Activated T-helper 2 cell treated with anti-CD3 and anti-CD28 coated beads, Interferon-gamma antibody, Interleukin-2, Interleukin-4, amounts not matched to agents 10 μg/mL and 5 μg/mL and 100 μg/mL, durations not matched to agents 14 hours and 24 hours and 36 hours (primary cell): ENCODE measurements at regions not wholly inside any gene's neighbourhood (a gene's known extent, or its start where the extent isn't known, plus 50 kb on each side); places are given as distances from the start of the nearest gene placed in this dataset.
"Not testable (repeated sequence)": the region's sequence is repeated elsewhere in the genome, so short reads cannot be mapped to it uniquely, and the experiment has no call there.

Experiments
- DNase-seq: peaks from one replicate; pipeline ENCODE4 v3.0.0; 2021; ENCODE audit warnings: low spot score
- H3K27ac Mint-ChIP-seq: one replicate; pipeline ENCODE4 v1.8.0; 2021; ENCODE audit warnings: mixed read lengths
- H3K27me3 Mint-ChIP-seq: one replicate; pipeline ENCODE4 v1.8.0; 2021; ENCODE audit warnings: low read depth, mixed read lengths
- H3K36me3 Mint-ChIP-seq: one replicate; pipeline ENCODE4 v1.8.0; 2021; ENCODE audit warnings: low read depth, mixed read lengths
- H3K4me1 Mint-ChIP-seq: one replicate; pipeline ENCODE4 v1.8.0; 2021; ENCODE audit warnings: low read depth, mixed read lengths
- H3K4me3 Mint-ChIP-seq: one replicate; pipeline ENCODE4 v1.8.0; 2021; ENCODE audit warnings: low read depth, mild to moderate bottlenecking, moderate library complexity, mixed read lengths
- H3K9me3 Mint-ChIP-seq: one replicate; pipeline ENCODE4 v1.8.0; 2021; ENCODE audit warnings: mixed read lengths
- intact Hi-C: fragments of 100-400 bp; cut with micrococcal nuclease; formaldehyde crosslinking; loops from one replicate; pipeline ENCODE4 v1.15.1; 2023

- no peak for DNase-seq
- H3K27me3 Mint-ChIP-seq = peaks cover 4% of the 10 kb centered on the region
- peaks cover 20% of the 10 kb centered on the region for H3K9me3 Mint-ChIP-seq
- intact Hi-C loops = loop anchor here (10.0 kb wide), 3 partner anchors 58 to 138 kb away; no protein-coding TSS in a partner anchor
- H3K4me3 Mint-ChIP-seq = no peak overlapping the region
- H3K27ac Mint-ChIP-seq = no peak overlapping the region
- no peaks in the 10 kb centered on the region for H3K36me3 Mint-ChIP-seq
- no peaks in the 10 kb centered on the region for H3K4me1 Mint-ChIP-seq
Observed at GRCh38 chrX:1072637-1073377, 139.6 kb downstream of the CRLF2 start.

GRCh38 chrX:1071351-1071750 is 141.1 kb downstream of the CRLF2 start:
- Mint-ChIP-seq H3K36me3 (no peaks in the 10 kb centered on the region), H3K4me1 (no peaks in the 10 kb centered on the region), H3K9me3 (peaks cover 20% of the 10 kb centered on the region), H3K4me3 (no peak overlapping the region), H3K27ac (no peak overlapping the region), H3K27me3 (no peaks in the 10 kb centered on the region)
- DNase-seq = no peak
- intact Hi-C loops = loop anchor here (10.0 kb wide), 3 partner anchors 57 to 137 kb away; no protein-coding TSS in a partner anchor

- Mint-ChIP-seq H3K9me3 (peaks cover 25% of the 10 kb centered on the region), H3K4me3 (no peak overlapping the region), H3K27me3 (no peaks in the 10 kb centered on the region), H3K4me1 (no peaks in the 10 kb centered on the region), H3K27ac (no peak overlapping the region), H3K36me3 (no peaks in the 10 kb centered on the region)
- no peak for DNase-seq
- intact Hi-C loops = no loop called here
Observed at GRCh38 chrX:1062351-1062750, 150.1 kb downstream of the CRLF2 start.

GRCh38 chrX:1060562-1060960 is 151.9 kb downstream of the CRLF2 start:
- H3K27me3 Mint-ChIP-seq = no peaks in the 10 kb centered on the region
- H3K36me3 Mint-ChIP-seq = no peaks in the 10 kb centered on the region
- peaks cover 25% of the 10 kb centered on the region for H3K9me3 Mint-ChIP-seq
- no peak overlapping the region for H3K4me3 Mint-ChIP-seq
- H3K27ac Mint-ChIP-seq = no peak overlapping the region
- no peaks in the 10 kb centered on the region for H3K4me1 Mint-ChIP-seq
- intact Hi-C loops = no loop called here
- DNase-seq = no peak

GRCh38 chrX:1059576-1060561 is 152.6 kb downstream of the CRLF2 start:
- intact Hi-C loops = no loop called here
- Mint-ChIP-seq H3K27me3 (no peaks in the 10 kb centered on the region), H3K36me3 (no peaks in the 10 kb centered on the region), H3K27ac (no peak overlapping the region), H3K9me3 (peaks cover 26% of the 10 kb centered on the region), H3K4me1 (no peaks in the 10 kb centered on the region), H3K4me3 (no peak overlapping the region)
- DNase-seq = no peak

GRCh38 chrX:1053600-1053999 is 158.8 kb downstream of the CRLF2 start:
- intact Hi-C loops, DNase-seq, H3K36me3 Mint-ChIP-seq, H3K27me3 Mint-ChIP-seq, H3K4me1 Mint-ChIP-seq, H3K27ac Mint-ChIP-seq, H3K4me3 Mint-ChIP-seq: not testable (repeated sequence)
- H3K9me3 Mint-ChIP-seq = peaks cover 32% of the 10 kb centered on the region

GRCh38 chrX:1053072-1053471 is 159.4 kb downstream of the CRLF2 start:
- Mint-ChIP-seq H3K4me3 (no peak overlapping the region), H3K27ac (no peak overlapping the region), H3K36me3 (no peaks in the 10 kb centered on the region), H3K27me3 (no peaks in the 10 kb centered on the region), H3K9me3 (peaks cover 32% of the 10 kb centered on the region), H3K4me1 (no peaks in the 10 kb centered on the region)
- intact Hi-C loops = no loop called here
- DNase-seq = no peak

GRCh38 chrX:1052021-1052420 is 160.4 kb downstream of the CRLF2 start:
- intact Hi-C loops = no loop called here
- Mint-ChIP-seq H3K4me1 (no peaks in the 10 kb centered on the region), H3K4me3 (no peak overlapping the region), H3K36me3 (no peaks in the 10 kb centered on the region), H3K9me3 (peaks cover 38% of the 10 kb centered on the region), H3K27ac (no peak overlapping the region), H3K27me3 (no peaks in the 10 kb centered on the region)
- no peak for DNase-seq

GRCh38 chrX:1051421-1051820 is 161.0 kb downstream of the CRLF2 start:
- H3K9me3 Mint-ChIP-seq = peaks cover 39% of the 10 kb centered on the region
- DNase-seq = no peak
- no peaks in the 10 kb centered on the region for H3K27me3 Mint-ChIP-seq
- no peak overlapping the region for H3K27ac Mint-ChIP-seq
- no peaks in the 10 kb centered on the region for H3K36me3 Mint-ChIP-seq
- intact Hi-C loops = no loop called here
- no peak overlapping the region for H3K4me3 Mint-ChIP-seq
- no peaks in the 10 kb centered on the region for H3K4me1 Mint-ChIP-seq

GRCh38 chrX:1045680-1046314 is 166.7 kb downstream of the CRLF2 start:
- Mint-ChIP-seq H3K27me3 (no peaks in the 10 kb centered on the region), H3K27ac (no peak overlapping the region), H3K36me3 (no peaks in the 10 kb centered on the region), H3K4me1 (no peaks in the 10 kb centered on the region), H3K9me3 (peaks cover 19% of the 10 kb centered on the region), H3K4me3 (no peak overlapping the region)
- no peak for DNase-seq
- intact Hi-C loops = no loop called here

- Mint-ChIP-seq H3K4me3 (no peak overlapping the region), H3K9me3 (peaks cover 14% of the 10 kb centered on the region), H3K4me1 (no peaks in the 10 kb centered on the region), H3K36me3 (no peaks in the 10 kb centered on the region), H3K27ac (no peak overlapping the region), H3K27me3 (no peaks in the 10 kb centered on the region)
- DNase-seq = no peak
- intact Hi-C loops = no loop called here
Observed at GRCh38 chrX:1041091-1041490, 171.4 kb downstream of the CRLF2 start.

GRCh38 chrX:1035931-1036330 is 176.5 kb downstream of the CRLF2 start:
- DNase-seq, H3K4me1 Mint-ChIP-seq, H3K27me3 Mint-ChIP-seq, intact Hi-C loops, H3K9me3 Mint-ChIP-seq, H3K36me3 Mint-ChIP-seq, H3K27ac Mint-ChIP-seq, H3K4me3 Mint-ChIP-seq: not testable (repeated sequence)
